DMS79 treated with DMSO at 0.1 percent for 48 hours (cell line): ENCODE measurements at regions not wholly inside any gene's neighbourhood (a gene's known extent, or its start where the extent isn't known, plus 50 kb on each side); places are given as distances from the start of the nearest gene placed in this dataset.

ENCODE experiments used
- DNase-seq: peaks from one replicate; lab custom pipeline; 2025; lab: John Stamatoyannopoulos, UW

DNA sequence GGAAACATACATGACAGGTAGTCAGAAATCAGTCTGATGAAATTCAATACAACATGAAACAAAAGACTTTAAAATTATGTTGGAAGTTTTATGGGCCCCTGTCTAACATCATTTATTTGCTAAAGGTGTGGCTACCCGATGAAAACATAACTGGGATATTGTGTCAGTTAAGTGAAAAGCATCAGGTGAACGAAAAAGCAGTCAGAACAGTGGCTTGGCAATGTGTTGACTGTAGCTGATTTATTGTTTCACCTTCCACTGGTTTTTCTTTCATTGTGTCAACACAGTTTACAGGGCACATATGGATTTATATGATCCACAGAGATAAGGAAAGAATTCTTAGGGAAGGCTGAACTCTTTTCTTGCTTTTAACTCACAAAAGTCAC, 429.6 kb upstream of the ZNF608 start:
- DNase-seq: no peak

DNA sequence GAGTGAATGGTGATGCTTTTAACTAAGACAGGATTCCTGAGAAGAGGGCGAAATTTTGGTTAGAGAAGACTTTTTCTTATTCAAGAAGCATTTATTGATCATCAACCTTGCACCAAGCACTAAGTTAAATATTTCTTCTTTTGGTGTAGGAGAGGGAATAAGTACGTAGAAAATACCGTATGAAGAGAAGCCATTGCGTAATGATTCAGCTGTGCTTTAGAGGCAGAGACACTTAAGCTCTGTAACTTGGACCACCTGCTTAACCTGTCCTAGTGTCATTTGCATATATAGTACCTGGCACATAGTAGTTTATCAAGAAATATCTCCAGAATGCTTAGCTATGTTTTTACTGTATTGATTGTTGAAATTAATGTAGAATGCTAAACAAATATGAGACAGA, 430.9 kb upstream of the ZNF608 start:
- DNase-seq: no peak

DNA sequence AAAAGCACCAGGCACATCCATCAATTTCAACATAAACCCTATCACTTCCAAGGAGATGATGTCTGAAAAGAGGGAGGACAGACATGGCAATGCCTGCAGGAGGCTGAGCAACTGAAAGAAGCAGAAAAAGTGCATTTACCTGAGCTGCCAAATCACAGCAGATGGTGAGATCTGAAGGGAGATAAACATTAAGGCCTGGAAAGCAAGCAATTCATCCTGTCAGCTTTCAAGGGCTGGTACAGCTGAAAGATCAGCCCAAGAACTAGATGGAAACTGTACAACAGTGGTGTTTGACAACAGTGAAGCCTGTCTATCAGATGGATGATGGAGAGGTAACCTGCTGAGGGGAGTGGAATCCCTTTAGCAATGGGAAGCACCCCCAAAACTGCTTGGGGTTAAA, 433.2 kb upstream of the ZNF608 start:
- no peak for DNase-seq

DNA sequence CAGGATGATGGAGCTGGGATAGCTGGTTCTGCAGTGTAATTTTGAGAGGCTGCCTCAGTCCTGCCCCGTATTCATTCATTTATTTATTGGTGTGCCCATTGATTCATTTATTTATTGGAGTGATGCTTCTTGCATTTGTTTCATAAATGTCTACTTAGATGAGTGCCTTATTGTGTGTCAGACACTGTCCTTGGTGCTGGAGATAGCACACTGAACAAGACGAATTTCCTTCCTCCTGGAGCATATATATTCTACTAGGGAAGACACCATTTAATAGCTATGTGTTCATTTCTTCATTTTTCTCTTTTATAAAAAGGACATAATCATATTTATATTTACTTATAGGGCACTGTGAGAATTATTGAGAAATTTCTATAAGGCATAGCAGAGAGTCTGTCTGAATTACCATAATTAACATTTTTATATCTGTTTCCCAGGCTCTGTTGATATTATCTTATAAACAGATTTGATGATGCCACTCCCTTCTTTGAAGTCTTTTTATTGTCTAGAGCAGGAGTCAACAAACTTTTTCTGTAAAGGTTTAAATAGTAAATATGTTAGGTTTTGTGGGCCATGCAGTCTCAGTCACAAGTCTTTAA, 433.9 kb upstream of the ZNF608 start:
- no peak for DNase-seq

DNA sequence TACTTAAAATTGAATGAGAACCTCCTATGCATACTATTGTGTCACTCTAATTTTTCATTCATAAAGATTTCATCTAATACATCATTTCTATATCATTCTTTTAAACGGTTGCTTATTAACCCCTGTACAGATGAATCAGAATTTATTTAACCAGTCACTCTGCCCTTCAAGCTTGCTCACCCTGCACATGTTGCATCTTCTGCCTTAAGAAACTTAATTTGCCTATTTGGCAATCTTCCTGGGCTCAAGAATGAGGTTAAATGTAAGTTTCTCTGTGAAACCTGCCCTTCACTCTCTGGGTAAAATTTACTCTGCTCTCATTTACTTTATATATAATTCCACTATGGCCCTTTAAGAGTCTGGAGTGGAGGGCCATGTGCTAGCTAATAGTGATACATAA, 434.7 kb upstream of the ZNF608 start:
- no peak for DNase-seq

DNA sequence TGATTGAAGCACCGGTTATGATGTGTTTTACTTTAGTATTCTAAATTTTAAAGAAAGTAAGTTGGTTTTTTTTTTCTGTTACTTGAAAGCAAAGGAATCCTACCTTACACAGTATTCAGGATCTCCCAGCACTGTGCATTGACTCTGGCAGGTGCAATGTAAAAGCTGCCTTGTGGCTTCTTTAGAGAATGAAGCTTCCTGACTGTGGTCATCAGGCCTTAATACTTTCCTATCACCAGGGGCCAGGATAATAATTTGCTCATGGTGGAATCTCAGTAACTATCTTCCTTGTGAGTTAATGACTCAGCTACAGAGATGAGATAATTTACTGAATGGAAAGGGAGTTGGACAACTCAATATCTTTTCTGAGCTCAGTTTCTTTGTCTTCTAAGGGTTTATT, 435.5 kb upstream of the ZNF608 start:
- no peak for DNase-seq

DNA sequence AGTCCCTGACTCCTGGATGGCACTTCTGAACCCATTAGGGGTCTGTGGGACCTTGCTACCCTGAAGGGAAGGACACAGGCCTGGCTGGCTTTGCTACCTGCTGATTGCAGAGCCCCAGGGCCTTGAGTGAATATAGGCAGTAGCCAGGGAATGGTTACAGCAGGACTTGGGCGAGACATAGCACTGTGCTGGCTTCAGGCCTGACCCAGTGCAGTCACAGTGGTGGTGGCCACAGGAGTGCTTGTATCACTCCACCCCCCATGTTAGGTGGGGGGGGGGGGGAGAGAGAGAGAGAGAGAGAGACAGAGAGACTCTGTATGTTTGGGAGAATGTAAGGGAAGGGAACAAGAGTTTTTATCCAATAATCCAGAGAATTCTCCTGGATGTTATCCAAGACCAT, 439.3 kb upstream of the ZNF608 start:
- no peak for DNase-seq

DNA sequence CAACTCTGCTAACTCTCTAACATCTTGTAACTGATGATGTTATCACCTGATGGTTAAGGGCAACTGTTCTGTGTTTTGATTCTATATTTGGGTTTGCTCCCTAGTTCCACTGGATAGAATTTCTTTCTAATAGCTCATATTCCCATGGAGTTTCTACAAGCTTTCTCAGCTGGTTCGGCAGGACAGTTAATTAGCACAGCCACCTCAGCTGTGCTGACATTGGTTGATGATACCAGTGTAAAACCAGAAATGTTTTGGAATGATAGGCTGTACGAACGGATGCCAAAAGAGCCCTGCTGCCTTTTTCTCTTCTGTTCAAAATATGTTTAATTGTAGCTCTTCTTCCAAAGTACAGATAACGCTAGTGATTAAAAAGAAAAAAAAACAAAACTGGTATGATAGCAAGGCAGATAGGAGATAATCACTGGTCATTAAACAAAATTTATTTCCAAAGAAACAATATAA, 440.5 kb upstream of the ZNF608 start:
- DNase-seq: no peak

DNA sequence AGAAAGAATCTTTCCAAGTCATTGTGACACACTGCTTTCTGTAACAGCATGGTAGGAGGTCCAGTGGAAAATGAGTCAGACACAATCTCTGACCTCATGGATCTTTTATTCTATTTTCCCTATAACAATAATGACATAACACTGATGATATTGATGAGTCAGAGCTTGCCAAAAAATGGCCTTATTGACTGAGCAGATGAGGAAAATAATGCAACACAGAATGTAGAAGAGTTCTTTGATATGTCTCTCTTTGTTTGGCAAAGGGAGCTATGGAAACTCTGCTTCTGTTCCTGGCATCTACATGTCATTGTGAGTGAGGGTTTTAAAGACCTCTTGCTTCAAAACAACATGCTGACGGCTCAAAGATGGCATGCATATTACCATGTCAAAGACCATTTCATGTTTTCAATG, 443.1 kb upstream of the ZNF608 start:
- no peak for DNase-seq

DNA sequence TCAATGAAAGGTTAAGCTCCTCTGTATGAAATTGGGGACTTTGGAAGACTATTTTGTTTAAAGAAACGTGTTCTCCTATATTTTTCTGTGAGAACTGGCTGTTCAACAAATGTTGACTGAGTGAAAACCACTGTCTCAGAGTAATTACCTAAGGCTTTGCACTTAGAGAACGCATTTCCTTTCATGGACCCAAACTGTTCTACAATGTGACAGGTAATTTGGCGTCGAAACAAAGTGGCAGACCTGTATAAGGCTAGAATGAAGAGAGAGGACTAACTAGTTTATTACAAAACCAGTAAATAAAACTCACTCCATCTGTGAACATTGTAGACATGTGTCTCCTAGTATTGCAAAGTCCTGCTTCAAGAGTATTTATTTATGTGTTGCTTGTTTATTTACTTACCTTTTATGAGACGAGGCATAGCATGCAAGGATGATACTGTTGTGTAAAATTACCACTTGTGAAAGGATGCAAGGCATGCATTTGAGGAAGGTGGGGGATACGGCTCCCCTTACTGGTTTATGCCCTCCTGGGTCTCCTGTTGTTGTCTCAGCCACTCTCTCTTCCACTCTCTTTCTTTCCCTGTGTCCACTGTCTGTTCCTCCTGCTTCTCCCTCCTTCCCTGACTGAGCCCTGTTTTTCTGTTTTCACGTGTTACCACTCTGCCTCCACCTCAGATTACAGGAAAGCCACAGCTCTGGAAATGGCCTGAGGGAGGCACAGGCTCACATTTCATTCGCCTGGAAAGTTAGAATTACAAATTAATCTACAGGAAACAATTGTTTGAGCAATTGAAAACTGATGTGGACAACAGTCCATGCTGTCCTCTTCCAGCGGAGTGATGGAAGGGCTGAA, 444.0 kb upstream of the ZNF608 start:
- peak; percentile 16 for DNase-seq

DNA sequence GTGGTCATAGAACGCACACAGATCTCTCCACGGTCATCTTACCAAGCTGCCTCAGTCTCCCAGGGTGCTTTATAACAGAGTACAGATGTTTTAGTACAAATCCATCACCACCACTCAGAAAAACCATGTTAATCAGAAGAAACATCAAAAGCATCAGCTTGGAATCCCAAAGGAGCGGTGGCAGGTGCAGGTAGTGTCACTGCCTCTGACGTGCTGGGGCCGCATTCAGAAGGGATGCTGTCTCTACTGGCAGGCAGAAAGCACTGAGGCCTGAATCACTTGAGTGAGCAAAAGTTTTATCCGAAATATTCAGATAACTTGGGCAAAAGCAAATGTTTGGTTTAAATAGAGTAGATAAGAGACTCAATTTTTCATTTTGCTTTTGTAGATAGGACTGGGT, 448.4 kb upstream of the ZNF608 start:
- no peak for DNase-seq

DNA sequence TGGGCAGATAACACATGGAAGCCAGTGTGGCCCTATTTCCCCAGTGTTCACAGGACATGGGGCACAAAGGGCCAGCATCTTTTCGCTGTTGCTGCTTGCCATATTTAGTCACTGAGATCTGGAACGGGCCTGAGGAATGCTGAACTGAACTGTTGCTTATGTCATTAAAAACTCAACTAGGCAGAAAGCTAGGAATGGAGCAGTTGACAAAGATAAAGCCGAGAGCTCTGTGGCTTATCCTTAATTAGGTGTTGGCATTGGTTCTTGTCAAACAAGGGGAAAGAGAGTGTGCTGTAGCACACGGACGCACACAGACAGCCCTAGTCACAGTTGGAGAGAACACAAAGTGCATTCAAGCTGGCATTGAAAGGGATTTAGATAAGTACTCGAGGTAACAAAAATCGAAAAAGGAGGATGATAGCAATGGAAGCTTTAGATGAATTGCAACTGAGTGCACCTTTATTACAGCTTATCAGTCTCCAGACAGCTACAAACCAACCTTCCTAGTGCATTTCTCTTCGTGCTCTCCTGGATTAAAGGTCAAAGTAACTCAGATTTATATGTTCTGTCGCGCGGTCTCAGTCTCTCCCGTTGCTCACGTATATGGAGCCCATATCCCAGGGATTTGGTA, 450.2 kb upstream of the ZNF608 start:
- peak; percentile 61 for DNase-seq

DNA sequence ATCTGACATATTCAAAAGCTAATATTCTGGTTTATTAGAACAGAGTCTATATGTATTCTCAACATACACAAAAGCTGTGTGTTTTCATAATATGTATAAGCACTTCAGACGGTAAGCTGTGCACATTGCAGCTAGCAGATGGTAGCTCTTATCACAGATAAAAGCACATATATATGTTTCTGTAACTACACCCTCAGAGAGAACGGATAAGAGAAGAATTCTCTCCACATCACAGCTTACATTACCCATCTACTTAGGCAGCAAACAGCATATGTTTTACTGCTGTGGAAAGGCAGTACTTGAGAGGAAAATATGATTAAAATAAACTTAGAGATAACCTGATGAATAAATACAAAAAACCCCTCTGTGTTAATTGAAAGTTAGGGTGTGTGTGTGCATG, 450.9 kb upstream of the ZNF608 start:
- peak; percentile 22 for DNase-seq

DNA sequence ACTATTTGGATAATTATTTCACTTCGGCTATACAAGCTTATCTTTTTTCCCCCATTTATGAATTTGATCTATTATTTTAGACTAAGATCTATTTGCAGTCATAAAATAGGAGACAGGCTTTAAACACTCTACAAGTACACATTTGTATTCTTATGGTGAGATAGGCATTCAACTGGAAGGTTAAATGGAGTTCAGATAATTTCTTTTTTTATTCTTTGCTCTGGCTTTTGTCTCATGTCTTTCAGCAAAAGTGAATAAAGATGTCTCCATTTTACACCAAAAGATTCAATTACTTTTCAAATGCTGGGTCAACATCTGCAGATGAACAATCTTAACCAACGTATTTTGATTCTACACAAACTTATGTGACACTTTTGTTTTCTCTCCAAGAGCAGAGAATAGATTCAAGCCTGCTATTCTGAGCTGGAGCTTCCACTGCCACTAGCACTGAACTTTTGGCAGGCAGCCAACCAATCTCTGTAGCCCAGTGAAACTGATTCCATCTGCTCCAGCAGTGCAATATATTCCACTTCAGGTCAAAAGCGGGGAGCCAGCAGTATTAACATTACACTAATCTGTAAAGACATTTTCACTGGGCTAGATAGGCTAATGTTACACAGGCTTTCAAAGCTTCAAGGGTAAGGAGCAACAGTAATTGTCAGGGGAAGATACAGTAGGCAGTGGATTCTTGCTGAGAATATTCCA, 452.0 kb upstream of the ZNF608 start:
- DNase-seq: peak; percentile 79

DNA sequence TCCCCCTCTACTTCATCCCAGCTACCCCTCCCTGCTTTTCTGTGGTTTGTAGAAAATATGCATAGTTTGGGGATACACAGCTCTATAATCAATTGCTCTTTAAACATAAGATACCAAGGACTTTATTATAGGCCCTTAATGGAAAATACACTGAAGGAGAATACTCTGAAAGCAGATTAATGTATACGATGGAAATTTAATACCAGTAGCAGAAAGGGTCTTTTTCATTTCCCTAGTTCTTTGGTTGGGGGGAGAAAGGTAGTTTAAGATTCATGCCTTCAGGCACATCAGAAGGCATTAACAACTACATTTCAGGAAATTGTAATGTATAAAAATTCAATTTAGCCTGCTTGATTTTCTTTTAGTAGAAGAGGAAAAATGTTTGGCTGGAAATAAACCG, 452.9 kb upstream of the ZNF608 start:
- no peak for DNase-seq

DNA sequence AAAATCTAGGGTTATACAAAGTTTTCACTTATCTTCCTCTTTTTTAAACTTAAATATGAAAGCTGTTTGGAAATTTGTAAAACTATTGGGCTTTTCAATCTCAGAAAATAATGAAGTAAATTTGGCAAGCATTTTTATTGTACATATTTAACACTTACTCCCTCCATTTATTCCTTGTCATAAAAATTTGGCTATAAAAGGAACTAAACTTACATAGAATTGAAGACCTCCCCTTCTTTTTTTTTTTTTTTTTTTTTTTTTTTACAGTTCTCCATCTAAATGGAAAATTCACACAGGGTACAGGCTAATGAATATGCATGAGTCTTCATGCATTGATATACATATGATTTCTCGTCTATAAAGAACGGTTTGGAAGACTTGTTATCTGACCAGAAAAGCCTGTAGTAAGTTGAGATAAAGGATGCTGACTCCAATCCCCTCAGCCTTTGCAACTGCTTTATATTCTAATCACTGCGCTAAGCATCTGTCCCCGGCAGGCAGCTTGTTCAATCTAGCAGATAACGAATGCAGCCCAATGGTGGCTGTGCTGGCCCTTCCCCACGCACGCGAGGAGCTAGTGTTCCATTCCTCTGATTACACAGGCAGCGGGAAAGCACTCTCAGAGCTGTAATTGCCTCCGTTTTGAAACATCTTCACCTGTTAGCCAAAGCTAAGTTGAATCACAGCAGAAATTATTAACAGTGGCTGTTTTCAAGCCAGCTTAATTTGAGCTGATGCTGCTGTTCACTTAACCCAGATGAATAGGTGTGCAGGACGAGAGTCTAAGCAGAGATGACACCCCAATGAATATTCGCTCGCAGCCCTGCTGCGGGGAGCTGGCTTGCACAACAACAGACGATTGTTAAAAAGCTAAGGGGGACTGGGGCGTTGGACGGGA, 453.8 kb upstream of the ZNF608 start:
- peak; percentile 8 for DNase-seq

DNA sequence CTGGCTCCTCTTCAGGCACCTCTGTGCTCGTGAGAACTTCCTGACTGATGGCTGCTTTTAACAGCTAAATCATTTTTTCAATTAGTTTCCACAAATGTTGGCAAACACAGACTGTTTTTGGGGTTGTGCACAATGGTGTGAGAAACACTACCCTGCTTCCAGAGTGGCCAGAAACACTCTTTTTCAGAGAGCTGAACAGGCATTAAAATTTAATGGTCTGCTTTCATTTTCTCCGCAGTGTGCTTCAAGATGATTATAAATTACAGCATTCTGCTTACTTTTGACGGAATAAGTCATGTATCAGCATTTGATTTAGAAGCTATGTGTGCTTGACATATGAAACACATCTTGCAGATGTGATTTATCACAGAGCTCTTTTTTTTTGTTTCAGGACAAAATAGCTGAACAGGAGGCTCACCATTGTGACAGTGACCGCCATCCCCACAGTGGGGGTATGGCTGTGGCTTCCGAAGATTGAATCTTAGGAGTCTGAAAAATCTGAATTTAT, 454.5 kb upstream of the ZNF608 start:
- no peak for DNase-seq

DNA sequence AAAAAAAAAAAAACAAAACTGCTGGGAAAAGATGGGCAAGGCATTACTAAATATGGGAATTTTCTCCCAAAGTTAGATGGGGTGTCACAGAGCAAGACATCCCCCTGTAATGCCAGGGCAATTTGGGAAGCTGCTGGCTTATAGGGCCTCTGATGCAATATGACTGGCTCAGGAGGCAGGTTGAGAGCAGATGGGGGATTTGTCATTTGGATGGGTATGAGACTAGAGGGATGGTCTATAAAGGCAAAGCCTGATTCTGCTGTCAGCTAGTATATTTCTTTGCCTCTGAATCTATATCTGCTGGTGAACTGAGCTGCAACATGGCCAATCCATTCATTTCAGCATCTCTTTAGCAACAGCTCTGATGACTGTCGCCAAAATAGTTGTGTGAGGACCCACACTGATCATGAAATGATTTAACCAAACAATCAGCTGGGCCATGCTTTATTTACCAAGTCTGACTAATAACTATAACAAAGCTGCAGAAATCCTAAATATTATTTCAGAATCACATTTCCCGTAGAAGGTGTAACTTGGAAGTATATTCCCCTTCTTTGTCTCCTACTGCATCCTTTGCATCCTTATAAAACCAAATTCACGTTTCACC, 455.1 kb upstream of the ZNF608 start:
- DNase-seq: no peak

DNA sequence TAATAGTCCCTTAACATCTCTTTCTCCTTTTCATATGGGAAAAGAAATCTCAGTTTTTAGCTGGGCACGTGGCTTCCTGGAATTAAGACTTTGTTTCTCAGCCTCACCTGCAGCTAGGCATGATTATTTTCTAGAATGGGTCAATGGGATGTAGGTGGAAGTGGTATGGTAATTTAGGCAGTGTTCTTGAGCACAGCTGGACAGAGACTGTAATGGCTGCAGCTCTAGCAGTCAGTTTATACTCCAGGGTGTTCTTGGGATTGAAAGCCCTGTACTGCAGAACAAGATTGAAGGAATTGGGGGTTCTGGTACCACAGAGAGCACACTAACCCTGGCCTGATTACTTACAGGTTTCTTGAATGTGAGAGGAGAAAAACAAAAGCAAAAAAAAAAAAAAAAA, 455.9 kb upstream of the ZNF608 start:
- no peak for DNase-seq

DNA sequence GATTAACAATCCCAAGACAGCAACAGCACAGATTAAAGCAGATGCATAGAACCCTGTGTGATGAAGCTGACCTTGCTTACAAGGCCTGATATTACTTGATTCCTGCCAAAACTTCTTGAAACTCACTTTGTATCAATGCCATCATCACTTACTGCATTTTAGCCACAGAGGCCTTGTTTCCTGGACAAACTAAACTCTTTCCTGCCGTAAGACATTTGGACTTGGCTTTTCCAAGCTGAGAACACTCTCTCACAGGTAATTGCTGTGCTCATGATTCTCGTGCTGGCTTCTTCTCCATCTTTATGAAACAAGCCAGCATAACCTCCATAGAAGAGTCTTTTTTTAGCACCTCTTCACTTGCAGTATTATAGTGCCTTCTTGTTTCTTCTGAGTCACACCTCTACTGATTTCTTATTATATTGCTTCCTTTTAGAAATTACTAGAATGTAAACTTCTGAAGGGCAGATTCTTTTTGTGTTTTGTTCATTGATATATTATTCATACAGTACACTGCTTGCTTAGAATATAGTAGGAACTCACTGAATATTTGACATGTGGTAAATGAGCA, 456.5 kb upstream of the ZNF608 start:
- no peak for DNase-seq

DNA sequence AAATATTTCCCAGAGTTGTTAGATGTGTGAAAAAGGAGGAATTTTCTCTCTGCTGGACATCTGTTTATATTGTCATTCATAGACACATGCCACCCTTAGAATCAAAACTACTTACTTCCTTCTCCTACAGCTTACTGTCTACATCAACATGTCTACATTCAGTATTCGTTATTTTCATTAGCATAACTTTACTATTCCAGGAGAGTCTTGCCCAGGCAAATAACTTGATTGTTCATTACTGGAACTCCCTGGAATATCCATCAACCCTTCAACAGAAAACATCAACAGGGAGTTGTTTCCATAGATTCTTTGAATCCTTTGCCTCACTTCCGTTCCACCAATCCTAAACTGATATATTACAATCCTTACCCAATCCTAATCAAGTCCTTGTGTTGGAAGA, 457.5 kb upstream of the ZNF608 start:
- no peak for DNase-seq
